GM18508 (cell line): ENCODE measurements at regions not wholly inside any gene's neighbourhood (a gene's known extent, or its start where the extent isn't known, plus 50 kb on each side); places are given as distances from the start of the nearest gene placed in this dataset.
"Not testable (repeated sequence)": the region's sequence is repeated elsewhere in the genome, so short reads cannot be mapped to it uniquely, and the experiment has no call there.

Experiments used
- ATAC-seq: cut with Tn5 transposase; IDR thresholded peaks from one replicate; pipeline ENCODE4 v1.9.1; 2021; ENCODE audit warnings: moderate number of reproducible peaks; ENCODE audit not compliant: insufficient read depth, unreplicated experiment

DNA sequence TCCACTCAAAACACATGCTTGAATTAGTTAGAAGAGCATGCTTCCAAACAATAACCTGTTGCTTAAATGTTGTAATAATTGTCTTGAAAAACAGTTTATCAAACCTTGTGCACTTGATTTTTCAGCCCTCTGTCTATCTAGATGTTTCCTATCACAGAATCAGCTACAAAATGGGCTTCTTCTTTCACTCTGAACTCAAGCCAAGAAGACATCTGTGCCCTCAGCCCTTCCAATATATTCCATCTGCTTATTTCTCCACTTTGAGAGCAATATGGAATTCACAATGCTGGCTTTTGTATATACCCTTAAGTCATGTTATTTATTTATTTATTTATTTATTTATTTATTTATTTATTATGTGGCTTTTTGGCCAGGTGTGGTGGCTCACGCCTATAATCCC is 234.2 kb downstream of the TOX3 start:
- no peak for ATAC-seq

DNA sequence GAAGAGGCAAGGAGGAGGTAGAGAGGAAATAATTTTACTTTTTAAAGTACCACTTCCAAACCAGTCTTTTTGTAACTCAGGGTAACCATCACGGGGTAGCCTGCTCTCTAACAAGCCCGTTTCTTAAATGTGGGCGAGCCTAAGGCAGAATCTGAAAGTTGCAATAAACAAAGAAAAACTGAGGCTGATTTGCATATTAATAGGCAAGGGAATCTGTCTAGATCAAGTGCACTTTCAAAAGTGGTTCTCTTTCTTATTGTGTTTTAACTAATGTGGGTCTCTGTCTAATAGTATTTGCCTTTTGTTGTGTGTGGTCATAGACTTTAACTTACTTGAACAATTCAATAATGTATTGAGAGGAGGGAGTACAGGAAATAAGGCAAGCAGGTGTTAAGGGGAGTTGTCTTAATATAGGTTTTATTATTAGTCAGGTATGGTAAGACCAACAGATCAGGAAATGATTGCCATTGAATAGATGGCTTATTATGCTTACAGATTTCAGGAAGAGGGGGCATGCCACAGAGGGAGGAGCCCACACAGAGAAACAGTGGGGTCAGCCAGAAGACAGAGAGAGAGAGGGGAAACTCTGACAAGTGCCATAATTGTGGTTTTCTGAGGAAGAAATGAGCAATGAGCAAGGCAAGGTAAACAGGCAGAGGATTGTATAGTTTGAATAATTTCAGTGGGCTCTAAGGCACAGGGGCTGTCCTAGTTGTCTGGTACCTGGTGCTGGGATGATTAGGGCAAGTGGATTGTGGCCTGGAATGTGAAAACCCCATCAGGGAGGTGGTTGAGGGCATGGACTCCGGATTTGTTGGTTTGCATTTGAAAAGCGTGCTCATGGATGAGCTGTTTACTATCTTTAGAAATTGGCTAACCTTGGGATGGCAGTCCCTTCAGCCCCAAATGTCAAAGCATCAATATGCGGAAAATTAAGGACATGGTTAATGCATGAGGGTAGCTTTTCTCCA is 237.2 kb downstream of the TOX3 start:
- ATAC-seq = no peak

DNA sequence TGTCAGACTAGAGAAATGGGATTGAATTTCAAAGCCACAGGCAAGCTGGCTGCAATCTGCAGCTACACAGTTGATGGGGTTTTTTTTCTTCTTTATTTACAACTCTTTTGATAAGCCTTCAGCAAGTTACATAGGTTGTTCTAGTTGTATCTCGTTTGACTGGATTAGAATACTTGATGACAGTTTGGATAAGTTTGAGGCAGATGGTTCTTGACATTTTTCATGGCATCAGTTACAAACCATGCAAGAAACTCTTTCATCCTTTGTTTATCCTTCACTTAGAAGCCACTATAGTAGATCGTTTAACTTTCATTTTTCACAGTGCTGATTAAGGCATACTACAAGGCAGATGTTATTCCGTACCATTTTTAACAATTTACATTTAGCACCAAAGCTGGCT is 238.9 kb downstream of the TOX3 start:
- no peak for ATAC-seq

DNA sequence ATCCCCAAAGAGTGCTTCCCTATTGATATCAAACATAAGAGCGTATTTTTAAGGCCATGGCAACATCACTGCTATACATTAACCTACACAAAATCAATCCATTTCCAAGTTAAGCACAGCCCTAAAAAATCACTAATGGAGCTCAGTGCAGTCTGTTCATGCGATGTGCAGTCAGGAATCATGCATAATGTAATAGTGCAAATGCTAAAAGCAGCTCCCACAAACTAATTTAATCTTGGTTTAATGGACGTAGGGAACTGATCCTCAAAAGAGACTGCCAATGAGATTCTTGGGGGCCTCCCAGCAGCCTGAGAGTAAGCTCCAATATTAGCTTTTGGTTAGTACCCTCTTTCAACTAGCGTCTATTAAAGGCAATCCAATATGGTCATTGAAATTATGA is 245.9 kb downstream of the TOX3 start:
- no peak for ATAC-seq

DNA sequence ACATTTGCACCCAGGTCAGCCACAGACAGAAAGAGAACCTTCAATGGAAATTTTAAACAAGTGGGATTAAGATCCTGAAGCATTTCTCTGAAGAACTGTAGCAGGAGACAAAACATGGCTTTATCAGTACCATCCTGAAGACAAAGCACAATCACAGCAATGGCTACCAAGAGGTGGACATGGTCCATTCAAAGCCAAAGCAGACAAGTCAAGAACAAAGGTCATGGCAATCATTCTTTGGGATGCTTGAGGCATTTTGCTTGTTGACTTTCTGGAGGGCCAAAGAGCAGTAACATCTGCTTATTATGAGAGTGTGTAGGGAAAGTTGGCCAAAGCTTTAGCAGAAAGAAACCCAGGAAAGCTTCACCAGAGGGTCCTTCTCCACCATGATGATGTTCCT is 248.2 kb downstream of the TOX3 start:
- ATAC-seq = no peak

DNA sequence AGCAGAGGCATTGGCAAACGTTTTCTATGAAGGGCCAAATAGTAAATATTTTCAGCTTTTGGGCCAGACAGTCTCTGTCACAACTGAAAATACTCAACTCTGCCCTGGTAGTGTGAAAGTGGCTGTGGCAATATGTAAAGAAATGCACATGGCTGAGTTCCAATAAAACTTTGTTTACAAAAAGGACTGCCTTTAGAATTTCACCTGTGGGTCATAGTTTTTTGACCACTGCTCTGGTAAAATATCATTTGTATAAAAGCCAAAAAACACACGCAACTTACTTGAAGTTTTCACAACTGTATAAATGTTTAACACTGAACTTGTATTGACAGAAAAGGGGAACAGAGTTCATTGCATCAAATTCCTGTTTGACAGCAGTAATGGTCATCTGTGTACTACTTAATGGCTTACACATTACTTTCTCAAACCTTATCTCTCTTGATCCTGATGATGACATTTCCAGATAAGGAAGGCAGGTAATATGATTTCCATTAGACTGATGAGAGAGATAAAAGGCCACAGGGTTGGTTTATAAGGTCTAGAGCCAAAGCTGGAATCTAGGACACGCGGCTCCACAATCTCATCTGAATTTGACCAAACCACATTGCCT is 250.1 kb downstream of the TOX3 start:
- not testable (repeated sequence) for ATAC-seq

DNA sequence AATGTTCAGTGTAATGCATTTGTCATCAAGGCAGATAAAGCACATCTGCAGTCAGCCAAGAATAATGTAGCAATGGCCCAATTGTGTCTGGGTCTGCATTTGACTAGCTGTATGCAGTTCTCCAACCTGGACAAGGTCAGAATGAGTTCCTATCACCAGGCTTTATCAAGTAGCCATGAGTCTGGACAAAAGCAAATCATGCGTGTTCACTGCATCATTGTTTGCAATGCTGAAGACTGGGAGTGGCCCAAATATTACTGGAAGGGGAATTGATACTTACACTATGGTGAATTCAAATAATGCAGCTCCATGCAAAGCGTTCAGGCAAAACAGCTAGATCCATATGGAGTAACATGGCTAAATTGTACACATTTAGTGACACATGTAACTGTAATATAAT is 250.9 kb downstream of the TOX3 start:
- ATAC-seq = no peak

DNA sequence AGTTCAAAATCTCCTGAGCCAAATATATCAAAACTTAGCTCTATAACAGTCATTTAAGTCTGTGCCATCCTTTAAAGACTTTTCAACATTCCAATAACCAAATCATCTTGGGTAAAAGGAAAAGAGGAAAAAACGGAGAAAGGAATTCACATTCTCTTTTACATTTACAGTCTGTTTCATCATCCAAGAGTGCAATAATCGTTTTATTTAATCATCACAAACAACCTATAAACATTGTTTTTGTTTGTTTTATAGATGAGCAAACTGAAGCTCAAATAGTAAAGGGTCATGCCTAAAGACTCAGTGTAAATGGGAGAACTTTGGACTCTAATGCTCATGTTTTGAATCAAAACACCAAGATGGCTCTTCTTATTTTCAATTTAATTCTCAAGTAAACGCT is 252.3 kb downstream of the TOX3 start:
- no peak for ATAC-seq

DNA sequence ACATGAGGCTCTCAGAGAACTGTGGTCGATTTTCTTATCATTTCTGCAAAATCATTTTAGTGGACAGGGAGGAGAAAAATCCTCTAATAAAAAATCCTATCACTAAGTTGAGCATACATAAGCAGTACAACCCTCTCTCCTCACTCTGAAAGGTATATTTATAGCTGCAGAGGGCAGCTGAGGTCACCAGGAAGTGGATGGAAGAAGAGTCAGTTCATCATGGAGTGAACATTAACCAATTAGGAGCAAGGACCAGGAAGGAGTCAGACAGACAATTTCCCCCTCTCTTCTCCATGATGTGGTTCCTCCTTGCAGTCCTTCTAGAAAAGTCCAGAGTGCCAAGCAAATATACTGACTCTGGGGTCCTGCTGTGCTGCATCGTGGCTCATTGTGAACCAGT is 253.7 kb downstream of the TOX3 start:
- no peak for ATAC-seq

DNA sequence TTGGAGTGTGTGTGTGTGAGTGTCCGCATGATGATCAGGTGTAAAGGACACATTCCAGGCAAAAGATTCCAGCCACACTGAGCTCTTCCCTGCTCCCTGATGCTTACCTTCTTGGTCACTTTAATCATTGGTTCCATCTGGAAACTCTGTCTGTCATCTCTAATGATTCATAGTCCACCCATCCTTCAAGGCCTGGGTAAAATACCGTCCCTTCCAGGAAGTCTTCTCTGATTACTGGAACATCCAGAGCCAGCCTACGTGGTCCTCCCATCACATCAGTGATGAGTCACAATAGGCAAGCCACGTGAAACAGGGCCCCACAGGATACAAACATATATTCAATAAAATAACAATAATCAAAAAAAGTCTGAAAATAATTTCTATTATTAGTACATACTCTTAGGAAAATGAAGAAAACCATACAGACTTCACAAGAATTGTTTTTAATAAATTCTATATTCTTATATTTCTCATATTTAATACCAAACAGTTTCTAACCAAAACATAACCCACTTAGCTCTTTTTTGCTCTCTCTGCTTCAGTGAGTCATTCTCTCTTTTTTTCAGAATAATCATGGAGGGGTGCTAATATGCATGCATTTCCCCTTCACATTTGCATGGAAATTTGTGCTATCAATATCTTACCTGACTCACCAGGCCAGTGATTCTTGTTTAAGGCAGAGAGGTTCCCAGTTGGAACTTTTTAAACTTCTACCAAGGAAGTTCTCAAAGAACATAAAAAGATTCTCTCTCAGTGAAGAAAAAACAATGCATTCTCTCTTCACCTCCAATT is 263.2 kb downstream of the TOX3 start:
- no peak for ATAC-seq

DNA sequence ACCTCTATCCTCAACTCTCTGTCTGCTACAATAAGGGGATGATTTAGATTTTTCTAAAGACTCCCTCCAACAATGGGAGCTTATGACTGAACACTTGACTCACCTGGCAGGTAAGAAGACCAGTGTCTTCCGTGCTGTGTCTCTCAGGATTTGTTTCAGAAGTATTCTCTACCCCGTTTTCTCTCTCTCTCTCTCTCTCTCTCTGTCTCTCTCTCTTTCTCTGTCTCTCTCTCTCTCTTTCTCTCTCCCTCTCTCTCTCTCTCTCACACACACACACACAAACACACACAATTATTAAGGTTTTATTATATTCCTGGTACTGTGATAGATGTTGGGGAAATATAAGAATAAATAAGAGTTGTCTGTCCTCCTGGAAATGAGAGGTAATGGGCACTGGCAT is 263.9 kb downstream of the TOX3 start:
- ATAC-seq = no peak

DNA sequence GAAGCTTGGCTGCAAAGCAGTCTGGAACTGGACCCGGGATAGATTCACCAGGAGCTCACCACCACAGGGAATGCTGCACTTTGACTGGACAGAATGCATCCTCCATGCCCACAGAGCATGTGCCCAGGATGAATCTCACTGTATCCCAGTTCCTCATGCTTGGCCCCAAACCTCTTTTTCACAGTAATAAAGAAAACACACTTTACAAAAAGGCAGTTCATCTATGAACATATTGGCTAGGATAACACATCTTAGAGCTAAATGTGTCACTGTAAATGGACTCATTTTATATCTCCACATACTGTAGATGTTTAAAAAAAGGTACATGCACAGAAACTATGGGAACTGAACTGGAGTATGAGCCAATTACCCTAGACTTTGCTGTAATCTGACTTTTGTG is 266.9 kb downstream of the TOX3 start:
- no peak for ATAC-seq

DNA sequence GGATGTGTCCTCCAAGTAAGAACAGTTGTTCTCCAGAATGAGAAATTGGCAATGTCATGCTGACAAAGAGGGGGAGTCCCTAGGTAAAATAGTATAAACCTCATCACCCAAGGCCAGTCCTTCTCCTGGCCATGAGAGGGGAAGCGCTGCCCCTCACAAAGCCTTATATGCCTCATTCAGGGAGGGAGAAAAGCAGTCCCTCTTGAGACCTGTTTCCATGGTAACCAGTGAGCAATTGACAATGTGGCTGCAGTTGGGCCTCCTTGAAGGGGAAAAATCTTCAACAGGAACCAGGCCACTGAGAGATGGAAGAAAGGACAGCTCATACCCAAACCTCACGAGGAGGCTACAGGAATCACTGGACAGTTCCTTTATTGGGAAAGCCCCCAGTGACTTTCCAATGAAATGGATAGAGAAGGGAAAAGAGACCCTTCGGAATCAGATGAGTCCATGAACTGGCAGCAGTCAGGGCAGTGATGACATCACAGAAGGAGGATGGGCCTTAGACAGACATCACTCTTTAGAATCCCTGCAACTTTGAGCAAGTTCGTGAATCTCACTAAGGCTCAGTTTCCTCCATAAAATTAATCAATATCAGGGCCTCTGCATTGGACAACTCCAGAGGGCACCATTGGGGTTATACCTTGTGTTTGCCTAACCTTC is 275.7 kb downstream of the TOX3 start:
- no peak for ATAC-seq

DNA sequence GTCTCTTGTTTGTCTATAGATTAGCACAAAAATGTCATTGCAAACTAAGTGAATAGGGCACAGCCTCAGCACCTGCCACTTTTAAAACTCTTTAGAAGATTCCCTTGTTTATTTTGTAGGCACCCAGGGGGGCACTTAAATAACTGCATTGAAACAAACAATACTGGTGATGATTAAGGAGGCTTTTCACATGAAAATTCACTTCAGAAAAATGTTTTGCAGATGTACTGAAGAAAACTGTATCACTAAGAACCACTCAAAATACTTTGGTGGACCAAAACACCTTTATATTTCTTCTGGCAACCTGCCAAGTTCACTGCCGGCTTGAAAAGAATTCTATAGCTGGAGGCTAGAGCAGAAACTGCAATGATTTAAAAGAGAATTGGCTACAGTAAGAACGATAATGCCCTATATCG is 281.5 kb downstream of the TOX3 start:
- ATAC-seq = no peak

DNA sequence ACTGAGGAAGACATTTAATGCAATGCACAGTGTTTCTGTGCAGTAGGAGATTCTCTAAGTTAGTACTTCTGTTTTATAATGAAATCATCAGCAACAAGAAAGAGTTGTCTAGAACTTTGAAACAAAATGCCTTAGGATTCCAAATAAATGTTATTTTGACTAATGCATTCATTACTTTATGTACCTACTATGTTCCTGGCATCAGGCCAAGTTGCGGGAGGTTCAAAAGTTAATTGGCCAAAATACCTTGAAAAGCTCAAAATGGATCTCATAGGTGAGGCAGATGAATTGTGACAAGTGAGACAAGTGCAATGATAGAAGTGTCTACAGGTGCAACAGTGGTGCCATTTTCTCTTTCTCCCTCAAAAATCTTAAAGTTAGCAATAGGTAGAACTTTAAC is 289.4 kb downstream of the TOX3 start:
- no peak for ATAC-seq

DNA sequence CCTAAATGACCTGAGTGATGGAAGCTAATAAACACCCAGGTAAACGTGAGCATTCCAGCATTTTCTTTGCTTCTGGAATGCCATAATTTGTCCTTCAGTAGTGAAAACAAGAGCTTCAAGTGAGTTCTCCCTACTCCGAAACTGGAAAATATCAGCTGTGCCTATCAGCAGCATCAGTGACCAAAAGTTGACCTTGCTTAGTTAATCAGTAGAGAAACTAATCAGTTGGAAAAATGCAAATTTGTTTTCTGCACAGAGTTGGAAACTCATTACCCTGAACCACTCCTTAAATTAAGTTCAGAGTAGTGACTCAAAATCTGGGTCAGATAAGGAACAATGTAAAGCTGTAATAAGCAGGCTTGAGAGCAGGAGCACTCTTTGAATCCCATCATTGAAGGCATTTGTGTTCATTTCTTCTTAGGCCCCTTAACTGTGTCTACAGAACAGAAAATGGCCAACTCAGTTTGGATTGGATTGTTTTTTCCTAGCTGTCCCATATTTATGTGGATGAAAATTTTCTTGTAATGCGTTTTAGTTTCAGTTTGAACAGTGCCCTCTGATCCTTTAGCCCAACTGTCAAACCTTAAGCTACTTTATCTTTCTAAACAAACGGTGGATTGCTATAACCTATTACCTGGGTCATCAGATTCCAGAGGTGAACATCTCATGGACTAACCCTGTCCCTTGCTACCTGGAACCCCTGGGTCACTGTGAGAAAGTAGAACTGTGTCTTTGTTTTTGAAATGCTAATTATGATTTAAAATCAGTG is 290.4 kb downstream of the TOX3 start:
- ATAC-seq = no peak

DNA sequence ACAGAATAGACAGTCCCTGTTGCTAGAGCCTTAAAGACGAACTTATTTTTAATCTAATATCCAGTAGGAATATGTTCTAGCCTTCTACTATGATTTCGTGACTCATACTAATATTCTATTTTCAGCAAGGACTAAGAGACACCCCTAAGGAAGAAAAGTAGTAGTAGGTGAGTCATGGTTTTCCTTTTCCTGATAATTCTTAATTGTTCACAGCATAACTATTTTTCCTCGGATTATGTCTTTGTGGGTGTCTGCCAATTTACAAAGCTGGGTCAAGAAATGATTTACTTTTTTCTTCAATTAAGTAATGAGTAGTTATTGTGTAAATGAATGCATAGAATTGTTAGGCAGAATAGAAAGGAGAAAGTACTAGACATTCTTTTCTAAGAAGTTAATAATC is 292.2 kb downstream of the TOX3 start:
- ATAC-seq = no peak

DNA sequence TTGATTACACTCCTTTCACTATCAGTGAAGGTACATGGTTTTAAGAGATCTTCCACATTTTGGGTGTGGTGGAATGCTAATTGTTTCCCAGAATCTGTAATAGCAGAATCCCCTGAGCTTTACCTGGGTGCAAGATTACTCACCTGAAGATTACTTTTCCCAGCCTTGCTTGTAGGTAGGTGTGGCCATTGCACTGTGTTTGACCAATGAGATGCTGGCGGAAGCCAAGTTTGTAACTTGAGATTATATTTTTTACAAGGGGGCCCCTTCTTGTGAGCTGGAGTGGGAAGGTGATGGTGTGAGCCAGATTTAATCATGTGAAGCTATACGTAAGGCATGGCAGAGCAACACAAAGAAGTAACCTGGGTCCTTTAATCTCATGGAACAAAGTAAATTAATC is 294.3 kb downstream of the TOX3 start:
- ATAC-seq = no peak

DNA sequence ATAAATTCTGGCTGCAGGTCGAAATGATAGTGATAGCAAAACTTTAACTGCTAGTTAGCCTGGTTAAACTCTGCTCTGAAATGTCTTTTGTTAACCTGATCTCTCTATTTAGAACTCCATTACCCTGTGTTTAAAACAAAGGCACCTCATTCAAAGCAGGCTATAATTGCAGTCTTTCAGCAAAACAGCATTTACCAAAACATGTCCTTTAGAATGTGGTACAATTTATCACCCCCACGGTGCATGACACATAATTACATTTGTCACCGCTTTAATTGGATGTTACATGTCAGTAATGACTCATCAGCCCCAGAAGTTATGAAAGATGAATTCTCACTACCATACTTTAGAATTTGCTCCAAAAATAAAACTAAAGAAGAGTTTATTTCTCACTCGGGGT is 295.4 kb downstream of the TOX3 start:
- ATAC-seq = no peak

DNA sequence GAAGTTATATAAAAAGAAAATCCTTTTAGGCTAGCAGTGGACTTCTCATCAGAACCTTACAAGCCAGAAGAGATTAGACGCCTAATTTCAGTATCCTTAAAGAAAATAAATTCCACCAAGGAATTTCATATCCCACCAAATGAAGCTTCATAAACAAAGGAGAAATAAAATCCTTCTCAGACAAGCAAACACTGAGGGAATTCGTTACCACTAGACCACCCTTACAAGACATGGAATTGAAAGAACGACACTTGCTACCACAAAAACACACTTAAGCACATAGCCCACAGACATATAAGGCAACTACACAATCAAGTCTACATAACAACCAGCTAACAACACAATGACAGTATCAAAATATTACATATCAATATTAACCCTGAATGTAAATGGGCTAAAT is 299.2 kb downstream of the TOX3 start:
- ATAC-seq = no peak
